ENCODE measurements at regions not wholly inside any gene's neighbourhood (a gene's known extent, or its start where the extent isn't known, plus 50 kb on each side); places are given as distances from the start of the nearest gene placed in this dataset.

DNA sequence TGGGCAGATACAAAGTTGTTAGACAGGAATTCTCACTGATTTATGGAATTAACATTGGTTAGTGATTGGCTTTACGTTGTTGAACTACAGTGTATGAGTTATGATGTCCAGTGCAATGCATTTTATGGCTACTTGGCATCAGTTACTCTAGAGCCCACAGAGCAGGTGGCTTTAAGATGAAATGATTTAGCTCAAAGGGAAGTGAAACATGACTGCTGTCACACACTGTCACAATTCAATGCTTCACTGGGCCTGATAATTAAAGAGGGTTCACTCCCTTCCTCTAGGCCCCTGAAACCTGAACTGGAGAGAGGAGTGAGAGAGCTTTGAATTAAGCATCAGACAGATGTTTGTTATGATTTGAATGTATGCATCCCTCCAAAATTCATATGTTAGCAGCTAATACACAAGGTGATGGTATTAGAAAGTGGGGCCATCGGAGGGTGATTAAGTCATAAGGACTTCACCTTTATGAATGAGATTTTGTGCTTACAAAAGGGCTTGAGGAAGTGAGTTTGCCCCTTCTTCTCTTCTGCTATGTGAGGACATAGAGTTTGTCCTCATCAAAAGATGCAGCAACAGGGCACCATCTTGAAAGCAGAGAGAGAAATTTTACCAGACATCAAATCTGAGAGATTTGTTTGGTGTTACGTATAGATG, 175.8 kb upstream of the GRIN2B start:
- Histone ChIP-seq H3K9ac (ENCODE audit: low read length) (no peak overlapping the region), H3K4me1 (ENCODE audit: control insufficient read depth, insufficient read depth, low read length) (no peaks in the 10 kb centered on the region), H3K27me3 (ENCODE audit: control insufficient read depth, insufficient read depth, low read length) (no peaks in the 10 kb centered on the region), H3K4me3 (ENCODE audit: low read length) (no peak overlapping the region), H3K36me3 (ENCODE audit: control insufficient read depth, insufficient read depth, low read length) (no peaks in the 10 kb centered on the region), H3K9me3 (ENCODE audit: control insufficient read depth, low read length) (no peaks in the 10 kb centered on the region)

DNA sequence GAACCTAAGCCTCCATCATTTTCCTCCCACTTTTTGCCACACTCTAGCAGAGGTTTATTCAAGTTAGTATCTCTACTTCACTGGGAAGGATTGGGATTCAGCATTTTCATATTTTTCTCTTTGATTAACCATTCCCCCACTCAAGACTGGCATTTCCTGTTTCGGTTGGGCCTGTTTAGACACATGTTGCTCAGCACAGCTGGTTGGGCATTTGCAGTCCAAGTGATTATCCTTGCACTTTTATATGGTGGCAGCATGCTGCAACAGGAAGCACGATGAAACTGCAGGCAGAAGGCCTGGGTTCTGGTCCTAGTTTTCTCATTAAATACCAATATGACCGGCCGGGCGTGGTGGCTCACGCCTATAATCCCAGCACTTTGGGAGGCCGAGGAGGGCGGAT, 182.9 kb upstream of the GRIN2B start:
- H3K4me1 ChIP-seq (ENCODE audit: control insufficient read depth, insufficient read depth, low read length), result no peaks in the 10 kb centered on the region
- H3K36me3 ChIP-seq (ENCODE audit: control insufficient read depth, insufficient read depth, low read length), result no peaks in the 10 kb centered on the region
- no peak overlapping the region for H3K4me3 ChIP-seq (ENCODE audit: low read length)
- H3K9me3 ChIP-seq (ENCODE audit: control insufficient read depth, low read length), result no peaks in the 10 kb centered on the region
- H3K27me3 ChIP-seq (ENCODE audit: control insufficient read depth, insufficient read depth, low read length), result no peaks in the 10 kb centered on the region
- H3K9ac ChIP-seq (ENCODE audit: low read length), result no peak overlapping the region

DNA sequence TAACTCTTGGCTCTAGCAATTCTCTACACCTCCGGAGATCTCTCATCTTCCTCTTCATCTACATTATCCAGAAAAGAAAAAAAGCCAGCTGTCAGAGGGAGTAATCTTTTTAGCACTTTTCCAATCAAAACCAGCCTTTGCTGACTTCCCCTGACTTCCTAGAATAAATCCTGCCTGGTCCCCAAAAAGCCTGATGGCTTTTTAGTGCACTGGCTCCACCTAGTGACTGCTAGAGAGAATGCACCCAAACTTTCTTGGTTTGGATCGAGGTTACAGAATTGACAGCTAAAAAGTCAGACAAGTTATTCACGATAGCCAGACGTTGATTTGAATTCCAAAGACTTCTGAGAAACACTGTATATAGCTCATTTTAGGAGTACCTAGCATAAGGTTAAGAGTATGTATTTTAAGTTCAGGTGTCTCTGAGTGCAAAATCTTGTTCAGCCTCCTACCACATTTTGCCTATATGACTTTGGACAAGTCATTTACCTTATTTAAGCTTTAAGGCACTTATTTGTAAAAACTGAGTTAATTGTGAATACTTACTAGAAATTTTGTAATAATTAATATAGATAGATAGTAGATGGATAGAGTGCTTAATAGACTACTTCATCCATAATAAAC, 185.7 kb upstream of the GRIN2B start:
- Histone ChIP-seq H3K36me3 (ENCODE audit: control insufficient read depth, insufficient read depth, low read length) (no peaks in the 10 kb centered on the region), H3K4me1 (ENCODE audit: control insufficient read depth, insufficient read depth, low read length) (no peaks in the 10 kb centered on the region), H3K9ac (ENCODE audit: low read length) (no peak overlapping the region), H3K4me3 (ENCODE audit: low read length) (no peak overlapping the region), H3K27me3 (ENCODE audit: control insufficient read depth, insufficient read depth, low read length) (no peaks in the 10 kb centered on the region), H3K9me3 (ENCODE audit: control insufficient read depth, low read length) (no peaks in the 10 kb centered on the region)

DNA sequence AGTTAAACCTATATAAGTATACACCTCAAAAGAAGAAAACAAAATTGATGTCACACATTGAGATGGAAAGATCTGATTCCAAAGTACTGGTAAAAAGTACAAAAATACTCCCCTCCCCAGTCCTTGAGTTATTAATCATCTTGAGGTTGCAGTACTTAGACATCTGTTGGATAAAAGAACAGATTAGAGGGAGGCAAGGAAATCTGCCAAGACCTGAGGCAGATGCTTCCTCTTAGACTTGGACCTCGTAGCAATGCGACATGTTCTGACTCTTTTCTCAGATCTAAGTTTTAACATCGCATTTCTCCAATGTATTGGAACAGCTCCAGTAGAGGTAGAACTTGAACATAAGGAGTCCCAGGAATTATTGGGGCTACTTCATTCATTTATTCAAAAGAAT, 187.9 kb upstream of the GRIN2B start:
- Histone ChIP-seq H3K9me3 (ENCODE audit: control insufficient read depth, low read length) (no peaks in the 10 kb centered on the region), H3K4me3 (ENCODE audit: low read length) (no peak overlapping the region), H3K9ac (ENCODE audit: low read length) (no peak overlapping the region), H3K4me1 (ENCODE audit: control insufficient read depth, insufficient read depth, low read length) (no peaks in the 10 kb centered on the region), H3K27me3 (ENCODE audit: control insufficient read depth, insufficient read depth, low read length) (no peaks in the 10 kb centered on the region), H3K36me3 (ENCODE audit: control insufficient read depth, insufficient read depth, low read length) (no peaks in the 10 kb centered on the region)

DNA sequence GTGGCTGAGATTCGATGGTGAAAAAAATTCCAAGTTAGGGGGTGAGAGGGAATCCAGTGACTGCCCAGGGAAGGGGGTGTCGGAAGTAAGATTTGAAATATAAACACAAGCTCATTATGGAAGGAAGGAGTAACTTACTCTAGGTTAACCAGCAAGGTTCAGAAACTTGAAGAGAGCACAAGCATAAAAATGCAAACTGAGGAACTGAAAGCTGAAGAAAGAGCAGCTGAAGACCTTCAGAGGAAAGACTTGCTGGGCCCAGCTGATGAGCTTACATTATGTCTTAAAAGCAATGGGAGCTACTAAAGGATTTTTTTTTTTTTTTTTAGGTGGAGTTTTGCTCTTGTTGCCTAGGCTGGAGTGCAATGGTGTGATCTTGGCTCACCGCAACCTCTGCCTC, 189.7 kb upstream of the GRIN2B start:
- Histone ChIP-seq H3K27me3 (ENCODE audit: control insufficient read depth, insufficient read depth, low read length) (no peaks in the 10 kb centered on the region), H3K36me3 (ENCODE audit: control insufficient read depth, insufficient read depth, low read length) (no peaks in the 10 kb centered on the region), H3K9ac (ENCODE audit: low read length) (no peak overlapping the region), H3K4me1 (ENCODE audit: control insufficient read depth, insufficient read depth, low read length) (no peaks in the 10 kb centered on the region), H3K4me3 (ENCODE audit: low read length) (no peak overlapping the region), H3K9me3 (ENCODE audit: control insufficient read depth, low read length) (no peaks in the 10 kb centered on the region)

DNA sequence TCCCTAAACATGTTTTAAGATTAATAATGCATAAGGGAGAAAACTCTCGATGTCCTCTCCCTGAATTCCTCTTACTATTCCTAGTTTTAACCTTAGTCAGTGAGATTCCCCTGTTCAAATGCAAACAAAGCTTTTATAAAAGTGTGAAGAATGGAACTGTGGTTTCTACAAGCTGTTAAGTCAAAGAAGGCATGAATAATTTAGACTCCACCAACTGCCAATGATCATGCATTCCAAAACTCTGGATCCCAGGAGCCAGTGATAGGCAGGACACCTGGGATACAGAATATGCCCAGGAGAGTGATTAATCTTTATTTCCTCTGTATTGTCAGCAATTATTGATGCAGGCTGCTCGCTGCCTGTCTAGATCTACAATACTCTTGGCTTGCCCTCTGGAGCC, 190.3 kb upstream of the ATF7IP start:
- no peaks in the 10 kb centered on the region for H3K4me1 ChIP-seq (ENCODE audit: control insufficient read depth, insufficient read depth, low read length)
- H3K9me3 ChIP-seq (ENCODE audit: control insufficient read depth, low read length), result no peaks in the 10 kb centered on the region
- no peaks in the 10 kb centered on the region for H3K36me3 ChIP-seq (ENCODE audit: control insufficient read depth, insufficient read depth, low read length)
- H3K4me3 ChIP-seq (ENCODE audit: low read length), result no peak overlapping the region
- H3K27me3 ChIP-seq (ENCODE audit: control insufficient read depth, insufficient read depth, low read length), result no peaks in the 10 kb centered on the region
- H3K9ac ChIP-seq (ENCODE audit: low read length), result no peak overlapping the region

DNA sequence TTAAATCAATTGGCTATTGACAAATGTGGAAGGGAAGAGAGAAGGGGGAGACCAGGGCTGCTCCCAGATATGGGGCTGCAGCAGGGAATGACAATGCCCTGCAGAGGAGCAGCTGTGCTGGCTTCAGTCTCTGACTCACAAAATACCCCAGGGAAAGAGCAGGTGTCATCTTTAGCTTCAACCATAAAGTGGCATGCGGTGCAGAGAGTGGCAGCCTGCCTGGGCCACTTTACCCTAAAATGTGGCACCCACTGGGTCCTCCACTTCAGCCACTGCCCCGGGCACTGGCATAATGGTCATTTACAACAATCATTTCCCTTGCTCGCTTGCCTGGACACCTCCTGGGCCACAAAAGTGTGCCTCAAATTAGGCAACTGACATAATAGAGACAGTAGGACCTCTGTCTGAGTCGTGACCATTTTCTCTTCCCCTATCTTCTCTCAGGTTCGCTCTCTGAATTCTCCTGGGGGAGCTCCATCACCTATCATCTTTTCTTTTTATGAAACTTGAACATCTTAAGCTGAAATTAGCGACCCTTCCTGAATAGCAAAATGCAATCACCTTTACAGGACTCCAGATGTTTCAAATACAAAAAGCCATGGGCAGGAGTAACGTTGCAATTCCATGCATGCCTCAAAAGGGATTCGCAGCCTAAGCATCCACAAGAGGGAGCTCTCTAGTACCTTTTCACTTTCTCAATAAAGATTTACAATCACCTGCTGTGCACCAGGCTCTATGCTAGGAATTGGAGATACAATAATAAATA, 179.9 kb upstream of the ATF7IP start:
- no peaks in the 10 kb centered on the region for H3K27me3 ChIP-seq (ENCODE audit: control insufficient read depth, insufficient read depth, low read length)
- H3K4me1 ChIP-seq (ENCODE audit: control insufficient read depth, insufficient read depth, low read length), result peaks cover 11% of the 10 kb centered on the region
- H3K4me3 ChIP-seq (ENCODE audit: low read length), result no peak overlapping the region
- no peak overlapping the region for H3K9ac ChIP-seq (ENCODE audit: low read length)
- H3K36me3 ChIP-seq (ENCODE audit: control insufficient read depth, insufficient read depth, low read length), result no peaks in the 10 kb centered on the region
- H3K9me3 ChIP-seq (ENCODE audit: control insufficient read depth, low read length), result no peaks in the 10 kb centered on the region

DNA sequence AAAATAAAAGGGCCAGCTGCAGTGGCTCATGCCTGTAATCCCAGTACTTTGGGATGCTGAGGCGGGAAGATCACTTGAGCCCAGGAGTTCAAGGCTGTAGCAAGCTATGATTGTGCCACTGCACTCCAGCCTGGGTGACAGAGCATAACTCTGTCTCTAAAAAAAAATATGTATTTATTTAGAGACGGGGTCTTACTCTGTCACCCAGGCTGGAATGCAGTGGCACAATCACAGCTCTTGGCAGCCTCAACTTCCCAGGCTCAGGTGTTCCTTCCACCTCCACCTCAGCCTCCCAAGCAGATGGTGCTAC, 179.3 kb upstream of the ATF7IP start:
- Histone ChIP-seq H3K4me1 (ENCODE audit: control insufficient read depth, insufficient read depth, low read length) (peaks cover 11% of the 10 kb centered on the region), H3K9ac (ENCODE audit: low read length) (no peak overlapping the region), H3K4me3 (ENCODE audit: low read length) (no peak overlapping the region), H3K9me3 (ENCODE audit: control insufficient read depth, low read length) (no peaks in the 10 kb centered on the region), H3K36me3 (ENCODE audit: control insufficient read depth, insufficient read depth, low read length) (no peaks in the 10 kb centered on the region), H3K27me3 (ENCODE audit: control insufficient read depth, insufficient read depth, low read length) (no peaks in the 10 kb centered on the region)

DNA sequence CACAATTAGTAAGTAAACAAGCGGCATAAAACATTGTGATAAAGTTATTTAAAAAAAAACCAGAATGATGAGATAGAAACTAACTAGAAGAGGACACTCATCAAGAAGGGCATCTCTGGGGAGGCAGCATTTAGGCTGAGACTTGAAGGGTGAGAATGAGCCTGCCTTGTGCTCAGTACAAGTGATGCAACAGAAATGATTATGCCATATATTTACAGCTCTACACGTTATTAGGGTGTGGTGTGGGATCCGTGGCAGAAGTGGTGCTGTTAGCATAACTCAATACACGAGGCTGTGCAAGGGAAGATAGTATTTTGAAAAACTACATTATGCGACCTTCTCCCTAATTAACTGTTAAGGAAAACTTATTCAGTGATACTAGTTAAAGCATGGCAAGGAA, 178.5 kb upstream of the ATF7IP start:
- Histone ChIP-seq H3K27me3 (ENCODE audit: control insufficient read depth, insufficient read depth, low read length) (no peaks in the 10 kb centered on the region), H3K9ac (ENCODE audit: low read length) (no peak overlapping the region), H3K36me3 (ENCODE audit: control insufficient read depth, insufficient read depth, low read length) (no peaks in the 10 kb centered on the region), H3K4me3 (ENCODE audit: low read length) (no peak overlapping the region), H3K9me3 (ENCODE audit: control insufficient read depth, low read length) (no peaks in the 10 kb centered on the region), H3K4me1 (ENCODE audit: control insufficient read depth, insufficient read depth, low read length) (peaks cover 11% of the 10 kb centered on the region)

DNA sequence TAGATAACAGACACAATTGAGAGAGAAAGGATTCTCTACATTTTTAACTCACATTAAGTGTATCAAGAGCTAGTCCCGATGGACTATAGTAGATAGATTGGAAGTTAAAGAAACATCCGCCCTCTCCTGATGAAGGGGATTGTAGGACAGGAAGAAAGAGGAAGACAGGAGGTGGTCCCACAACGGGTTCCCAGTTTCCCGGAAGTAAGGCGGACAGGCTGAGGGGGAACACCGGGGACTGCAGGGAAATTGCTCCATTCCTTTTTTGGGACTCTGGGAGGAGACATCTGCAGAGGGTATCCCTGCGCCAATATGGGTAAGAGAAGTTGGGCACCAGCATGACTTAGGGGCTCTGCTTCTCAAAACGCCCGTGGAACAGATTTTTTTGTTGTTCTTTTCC, 177.5 kb upstream of the ATF7IP start:
- Histone ChIP-seq H3K4me3 (ENCODE audit: low read length) (no peak overlapping the region), H3K4me1 (ENCODE audit: control insufficient read depth, insufficient read depth, low read length) (peaks cover 11% of the 10 kb centered on the region), H3K27me3 (ENCODE audit: control insufficient read depth, insufficient read depth, low read length) (no peaks in the 10 kb centered on the region), H3K9me3 (ENCODE audit: control insufficient read depth, low read length) (no peaks in the 10 kb centered on the region), H3K9ac (ENCODE audit: low read length) (no peak overlapping the region), H3K36me3 (ENCODE audit: control insufficient read depth, insufficient read depth, low read length) (no peaks in the 10 kb centered on the region)

DNA sequence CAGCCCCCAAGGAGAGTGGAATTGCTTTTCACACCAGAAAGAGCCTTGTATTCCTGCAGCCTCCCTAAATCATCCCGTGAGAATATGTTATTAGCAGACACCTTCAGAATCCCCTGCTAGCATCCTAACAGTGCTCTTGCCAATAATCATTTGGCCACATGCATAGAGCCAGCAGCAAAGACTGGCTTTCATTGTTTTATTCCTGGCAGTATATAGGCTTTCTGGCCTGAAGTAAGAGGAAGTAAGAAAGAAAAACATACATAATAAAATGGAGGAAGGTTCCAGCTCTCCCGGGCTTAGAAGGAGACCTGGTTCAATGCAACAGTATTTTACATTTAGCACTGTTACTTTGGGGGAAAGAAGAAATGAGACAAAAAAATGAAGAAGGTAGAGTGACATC, 176.7 kb upstream of the ATF7IP start:
- H3K4me3 ChIP-seq (ENCODE audit: low read length), result no peak overlapping the region
- H3K9me3 ChIP-seq (ENCODE audit: control insufficient read depth, low read length), result no peaks in the 10 kb centered on the region
- no peaks in the 10 kb centered on the region for H3K36me3 ChIP-seq (ENCODE audit: control insufficient read depth, insufficient read depth, low read length)
- H3K27me3 ChIP-seq (ENCODE audit: control insufficient read depth, insufficient read depth, low read length), result no peaks in the 10 kb centered on the region
- H3K9ac ChIP-seq (ENCODE audit: low read length), result no peak overlapping the region
- peaks cover 11% of the 10 kb centered on the region for H3K4me1 ChIP-seq (ENCODE audit: control insufficient read depth, insufficient read depth, low read length)

DNA sequence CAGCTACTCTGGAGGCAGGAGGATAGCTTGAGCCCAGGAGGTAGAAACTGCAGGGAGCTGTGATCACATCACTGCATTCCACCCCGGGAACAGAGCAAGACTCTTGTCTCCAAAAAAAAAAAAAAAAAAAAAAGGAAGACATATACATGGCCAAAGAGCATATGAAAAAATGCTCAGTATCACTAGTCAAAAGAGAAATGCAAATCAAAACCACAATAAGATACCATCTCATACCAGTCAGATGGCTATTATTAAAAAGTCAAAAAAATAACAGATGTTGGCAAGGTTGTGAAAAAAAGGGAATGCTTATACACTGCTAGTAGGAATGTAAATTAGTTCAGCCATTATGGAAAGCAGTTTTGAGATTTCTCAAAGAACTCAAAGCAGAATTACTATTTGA, 174.8 kb upstream of the ATF7IP start:
- peaks cover 11% of the 10 kb centered on the region for H3K4me1 ChIP-seq (ENCODE audit: control insufficient read depth, insufficient read depth, low read length)
- no peak overlapping the region for H3K4me3 ChIP-seq (ENCODE audit: low read length)
- H3K9me3 ChIP-seq (ENCODE audit: control insufficient read depth, low read length), result no peaks in the 10 kb centered on the region

More for the DNA sequence above, 174.8 kb upstream of the ATF7IP start:
- H3K36me3 ChIP-seq (ENCODE audit: control insufficient read depth, insufficient read depth, low read length), result no peaks in the 10 kb centered on the region
- no peaks in the 10 kb centered on the region for H3K27me3 ChIP-seq (ENCODE audit: control insufficient read depth, insufficient read depth, low read length)
- no peak overlapping the region for H3K9ac ChIP-seq (ENCODE audit: low read length)
